GM12878 (cell line): ENCODE measurements at regions not wholly inside any gene's neighbourhood (a gene's known extent, or its start where the extent isn't known, plus 50 kb on each side); places are given as distances from the start of the nearest gene placed in this dataset.

ENCODE experiments used
- ATAC-seq: fragments of 200-7000 bp; cut with Tn5 transposase; 3 replicates; pipeline ENCODE4 v1.9.1; 2020; ENCODE audit warnings: mild to moderate bottlenecking, moderate library complexity
- BruUV-seq: library from RNA; stranded (reverse); fragments of 400-500 nt; replicated peaks from 2 replicates; lab custom pipeline; 2021; lab: Mats Ljungman, UMichigan
- CTCF ChIA-PET: fragments of 300-600 bp; sonication (Branson Sonifier 250); formaldehyde crosslinking; extraction: SDS; loops from one replicate; lab custom pipeline; 2021; ENCODE audit warnings: inconsistent platforms; lab: Yijun Ruan, JAX
- POLR2A ChIA-PET: fragments of 350-600 bp; formaldehyde crosslinking; extraction: SDS; loops from one replicate; lab custom pipeline; 2021; ENCODE audit warnings: inconsistent platforms; lab: Charles Lee
- RAD21 ChIA-PET: fragments of 300-600 bp; sonication (Branson Sonifier 250); formaldehyde crosslinking; loops from one replicate; lab custom pipeline; 2023; ENCODE audit warnings: antibody characterized with exemption; ENCODE audit not compliant: unreplicated experiment; lab: Charles Lee
- SMC1A ChIA-PET: fragments of 300-600 bp; sonication (Branson Sonifier 250); formaldehyde crosslinking; loops from one replicate; lab custom pipeline; 2023; ENCODE audit not compliant: unreplicated experiment, uncharacterized antibody; lab: Charles Lee
- DNase-seq: peaks from one replicate; pipeline ENCODE4 v3.0.0-alpha.2; 2011; ENCODE audit warnings: low read depth, low spot score
- FAIRE-seq: peaks from 3 replicates; lab custom pipeline; 2011; peaks lifted over from hg19 to GRCh38; lab: Jason Lieb, UNC
- H2AFZ ChIP-seq: 2 replicates; pipeline ENCODE4 v1.6.0; 2011; ENCODE audit warnings: low read depth, low read length, control low read depth; ENCODE audit not compliant: control insufficient read depth
- H3K27ac ChIP-seq: 2 replicates; pipeline ENCODE4 v1.5.1; 2011; ENCODE audit warnings: control low read depth; ENCODE audit not compliant: control insufficient read depth, insufficient read depth
- H3K27me3 ChIP-seq, 2 experiments: replicated peaks in 1 of 2; 2 replicates each; pipeline versions ENCODE4 v1.6.0 to v1.6.1; 2011; ENCODE audit warnings: low read length in 1 of 2; ENCODE audit not compliant: control insufficient read depth in 2 of 2, insufficient read depth in 2 of 2
- H3K36me3 ChIP-seq, 2 experiments: 2 replicates each; pipeline ENCODE4 v1.5.1; 2011; ENCODE audit warnings: low read length in 1 of 2; ENCODE audit not compliant: control insufficient read depth in 2 of 2, insufficient read depth in 2 of 2
- H3K4me1 ChIP-seq: 2 replicates; pipeline ENCODE4 v1.6.1; 2011; ENCODE audit warnings: mild to moderate bottlenecking, low read length, moderate library complexity, mixed read lengths; ENCODE audit not compliant: control insufficient read depth, insufficient read depth
- H3K4me2 ChIP-seq: 2 replicates; pipeline ENCODE4 v1.6.0; 2011; ENCODE audit warnings: control low read depth; ENCODE audit not compliant: control insufficient read depth, insufficient read depth
- H3K4me3 ChIP-seq: fragments of 200-600 bp; sonication (generic); 2 replicates; pipeline ENCODE4 v1.5.1; 2016
- H3K79me2 ChIP-seq: 2 replicates; pipeline ENCODE4 v1.6.0; 2011; ENCODE audit warnings: low read length; ENCODE audit not compliant: control insufficient read depth, insufficient read depth
- H3K9ac ChIP-seq: 2 replicates; pipeline ENCODE4 v1.8.0; 2011; ENCODE audit warnings: low read length, control low read depth, mixed read lengths; ENCODE audit not compliant: control insufficient read depth, insufficient read depth
- H3K9me3 ChIP-seq: replicated peaks from 3 replicates; pipeline ENCODE4 v1.5.1; 2011; ENCODE audit warnings: mild to moderate bottlenecking, low read length; ENCODE audit not compliant: control insufficient read depth, insufficient read depth
- H4K20me1 ChIP-seq: 2 replicates; pipeline ENCODE4 v1.6.0; 2011; ENCODE audit not compliant: control insufficient read depth, insufficient read depth
- ASH2L ChIP-seq: fragments of 300-600, 200-600 bp; sonication (generic); IDR thresholded peaks from 2 replicates; pipeline ENCODE4 v1.6.1; 2017; ENCODE audit warnings: low read depth, mild to moderate bottlenecking, borderline replicate concordance
- BRCA1 ChIP-seq: IDR thresholded peaks from 2 replicates; pipeline ENCODE4 v1.6.1; 2011; ENCODE audit warnings: low read depth, low read length, improper control_type of control experiment
- HDAC2 ChIP-seq: fragments of 200-600 bp; sonication (generic); IDR thresholded peaks from 2 replicates; pipeline ENCODE4 v1.6.1; 2017
- JUND ChIP-seq: IDR thresholded peaks from 2 replicates; pipeline ENCODE4 v1.6.1; 2012; ENCODE audit warnings: low read depth, mild to moderate bottlenecking, low read length, improper control_type of control experiment, moderate library complexity
- MEF2A ChIP-seq: IDR thresholded peaks from 2 replicates; pipeline ENCODE4 v1.6.1; 2011; ENCODE audit warnings: low read depth, mild to moderate bottlenecking, low read length, moderate library complexity; ENCODE audit not compliant: insufficient read depth
- MYB ChIP-seq: fragments of 150-350 bp; IDR thresholded peaks from 2 replicates; pipeline ENCODE4 v1.6.1; 2014; ENCODE audit warnings: mild to moderate bottlenecking, low read depth, low read length, borderline replicate concordance
- POLR2AphosphoS5 ChIP-seq: IDR thresholded peaks from 2 replicates; pipeline ENCODE4 v1.6.1; 2011; ENCODE audit warnings: mild to moderate bottlenecking, low read length, inconsistent platforms
- WRNIP1 ChIP-seq: IDR thresholded peaks from 2 replicates; pipeline ENCODE4 v1.6.1; 2011; ENCODE audit warnings: low read depth, low read length, improper control_type of control experiment, borderline replicate concordance
- ZBED1 ChIP-seq: IDR thresholded peaks from 2 replicates; pipeline ENCODE4 v1.6.1; 2016; ENCODE audit warnings: borderline replicate concordance
- WGBS: methylation state at CpG from one replicate; pipeline ENCODE4 v1.1.6; 2016; ENCODE audit warnings: low lambda C conversion rate; ENCODE audit not compliant: insufficient replicate concordance, insufficient coverage; ENCODE audit errors: missing lambda C conversion rate; 5-methylcytosine and 5-hydroxymethylcytosine counted together
- in situ Hi-C: fragments of 300-500 bp; cut with MboI; formaldehyde crosslinking; loops from 9 replicates; pipeline ENCODE4 v1.14.3; 2018; ENCODE audit warnings: mixed read lengths
- intact Hi-C: fragments of 100-400 bp; cut with micrococcal nuclease; formaldehyde crosslinking; loops from one replicate; pipeline ENCODE4 v1.14.2; 2022; ENCODE audit not compliant: unreplicated experiment
- TF ChIP-seq, protein P1 (sequence below): fragments of 150-350 bp; IDR thresholded peaks from 2 replicates; pipeline ENCODE4 v1.6.1; 2014; ENCODE audit warnings: mild to moderate bottlenecking, low read depth, low read length
- TF ChIP-seq, protein P2 (sequence below): fragments of 450-650 bp; IDR thresholded peaks from 2 replicates; pipeline ENCODE4 v1.6.1; 2017; ENCODE audit warnings: mild to moderate bottlenecking
- TF ChIP-seq, protein P3 (sequence below), 3 experiments: IDR thresholded peaks in 2 of 3; conservative IDR thresholded peaks in 1 of 3; 2 replicates each; pipeline ENCODE4 v1.5.1; 2011; ENCODE audit warnings: low read depth in 3 of 3, low read length in 3 of 3, mild to moderate bottlenecking in 3 of 3, control low read depth in 2 of 3, moderate library complexity in 2 of 3, inconsistent platforms in 1 of 3, mixed read lengths in 1 of 3; ENCODE audit not compliant: control insufficient read depth in 2 of 3, insufficient read depth in 1 of 3; ENCODE audit errors: extremely low read depth in 1 of 3
- TF ChIP-seq, protein P4 (sequence below): fragments of 450-650 bp; IDR thresholded peaks from 2 replicates; pipeline ENCODE4 v1.6.1; 2017; ENCODE audit warnings: mild to moderate bottlenecking, moderate library complexity

DNA sequence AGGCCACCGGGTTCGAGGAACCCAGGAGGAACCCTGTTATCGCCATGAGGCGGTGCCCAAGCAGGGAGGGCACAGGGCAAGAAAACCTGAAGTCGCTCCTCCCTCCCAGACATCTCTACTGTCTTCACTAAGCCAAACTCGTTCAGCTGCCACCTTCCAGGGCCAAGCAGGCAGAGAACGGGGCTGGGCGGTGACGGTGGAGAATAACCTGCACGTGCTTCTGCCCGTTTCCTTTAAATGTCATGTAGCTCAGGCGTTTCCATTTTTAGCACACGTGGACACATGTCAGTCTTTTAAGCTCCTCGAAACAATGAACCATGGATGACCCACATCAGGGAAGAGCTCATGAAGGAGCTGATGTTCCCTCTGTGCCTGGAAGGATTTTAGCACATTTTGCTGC lies 124.3 kb upstream of the KLF6 start (continued):
- TF ChIP-seq ASH2L (no peak), MEF2A (no peak), HDAC2 (no peak), JUND (no peak), ZBED1 (no peak)

DNA sequence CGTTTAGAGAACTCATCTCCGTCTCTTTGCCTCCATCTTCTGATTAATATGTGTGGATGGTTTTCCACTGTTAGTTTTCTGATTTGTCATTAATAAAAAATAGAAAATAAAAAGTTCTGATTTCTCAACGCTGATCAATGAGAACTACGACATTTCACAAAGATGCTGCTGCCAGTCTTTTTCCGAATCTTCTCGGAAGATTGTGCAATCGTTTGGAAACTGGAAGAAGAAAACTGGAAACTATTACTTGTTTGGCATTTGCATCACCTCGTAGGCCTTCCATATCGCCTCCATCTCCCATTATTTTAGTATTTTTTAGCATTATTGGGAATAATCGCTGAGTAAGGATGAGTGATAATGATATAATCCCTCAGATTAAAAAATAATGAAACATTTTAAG lies 123.2 kb upstream of the KLF6 start:
- ChIA-PET RAD21 (no interaction called here), SMC1A (no interaction called here), POLR2A (no interaction called here), CTCF (interaction anchor here (1.0 kb wide), 1 partner anchor 130 kb away, joined by 3 read pairs; no protein-coding TSS in a partner anchor)
- Histone ChIP-seq H3K9ac (no peak overlapping the region), H3K36me3 (no peaks in the 10 kb centered on the region), H3K27ac (no peak overlapping the region), H3K9me3 (no peaks in the 10 kb centered on the region; the same call in 2 of the 3 replicates), H4K20me1 (no peaks in the 10 kb centered on the region), H3K4me1 (peaks cover 4% of the 10 kb centered on the region), H2AFZ (no peak overlapping the region), H3K4me2 (no peak overlapping the region), H3K79me2 (no peaks in the 10 kb centered on the region), H3K27me3 (no peaks in the 10 kb centered on the region), H3K4me3 (no peak overlapping the region)
- in situ Hi-C loops: no loop called here
- no TSS peak for BruUV-seq
- DNase-seq (no peak), FAIRE-seq (no peak), ATAC-seq (no peak)
- intact Hi-C loops: no loop called here
- WGBS: 95% methylated on average over 10 of the region's 10 CpGs
- TF ChIP-seq BRCA1 (no peak), WRNIP1 (no peak), POLR2AphosphoS5 (no peak), MYB (no peak)
- TF ChIP-seq, protein P1, sequence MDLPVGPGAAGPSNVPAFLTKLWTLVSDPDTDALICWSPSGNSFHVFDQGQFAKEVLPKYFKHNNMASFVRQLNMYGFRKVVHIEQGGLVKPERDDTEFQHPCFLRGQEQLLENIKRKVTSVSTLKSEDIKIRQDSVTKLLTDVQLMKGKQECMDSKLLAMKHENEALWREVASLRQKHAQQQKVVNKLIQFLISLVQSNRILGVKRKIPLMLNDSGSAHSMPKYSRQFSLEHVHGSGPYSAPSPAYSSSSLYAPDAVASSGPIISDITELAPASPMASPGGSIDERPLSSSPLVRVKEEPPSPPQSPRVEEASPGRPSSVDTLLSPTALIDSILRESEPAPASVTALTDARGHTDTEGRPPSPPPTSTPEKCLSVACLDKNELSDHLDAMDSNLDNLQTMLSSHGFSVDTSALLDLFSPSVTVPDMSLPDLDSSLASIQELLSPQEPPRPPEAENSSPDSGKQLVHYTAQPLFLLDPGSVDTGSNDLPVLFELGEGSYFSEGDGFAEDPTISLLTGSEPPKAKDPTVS: no peak
- TF ChIP-seq, protein P2, sequence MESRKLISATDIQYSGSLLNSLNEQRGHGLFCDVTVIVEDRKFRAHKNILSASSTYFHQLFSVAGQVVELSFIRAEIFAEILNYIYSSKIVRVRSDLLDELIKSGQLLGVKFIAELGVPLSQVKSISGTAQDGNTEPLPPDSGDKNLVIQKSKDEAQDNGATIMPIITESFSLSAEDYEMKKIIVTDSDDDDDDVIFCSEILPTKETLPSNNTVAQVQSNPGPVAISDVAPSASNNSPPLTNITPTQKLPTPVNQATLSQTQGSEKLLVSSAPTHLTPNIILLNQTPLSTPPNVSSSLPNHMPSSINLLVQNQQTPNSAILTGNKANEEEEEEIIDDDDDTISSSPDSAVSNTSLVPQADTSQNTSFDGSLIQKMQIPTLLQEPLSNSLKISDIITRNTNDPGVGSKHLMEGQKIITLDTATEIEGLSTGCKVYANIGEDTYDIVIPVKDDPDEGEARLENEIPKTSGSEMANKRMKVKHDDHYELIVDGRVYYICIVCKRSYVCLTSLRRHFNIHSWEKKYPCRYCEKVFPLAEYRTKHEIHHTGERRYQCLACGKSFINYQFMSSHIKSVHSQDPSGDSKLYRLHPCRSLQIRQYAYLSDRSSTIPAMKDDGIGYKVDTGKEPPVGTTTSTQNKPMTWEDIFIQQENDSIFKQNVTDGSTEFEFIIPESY: no peak
- TF ChIP-seq, protein P3, sequence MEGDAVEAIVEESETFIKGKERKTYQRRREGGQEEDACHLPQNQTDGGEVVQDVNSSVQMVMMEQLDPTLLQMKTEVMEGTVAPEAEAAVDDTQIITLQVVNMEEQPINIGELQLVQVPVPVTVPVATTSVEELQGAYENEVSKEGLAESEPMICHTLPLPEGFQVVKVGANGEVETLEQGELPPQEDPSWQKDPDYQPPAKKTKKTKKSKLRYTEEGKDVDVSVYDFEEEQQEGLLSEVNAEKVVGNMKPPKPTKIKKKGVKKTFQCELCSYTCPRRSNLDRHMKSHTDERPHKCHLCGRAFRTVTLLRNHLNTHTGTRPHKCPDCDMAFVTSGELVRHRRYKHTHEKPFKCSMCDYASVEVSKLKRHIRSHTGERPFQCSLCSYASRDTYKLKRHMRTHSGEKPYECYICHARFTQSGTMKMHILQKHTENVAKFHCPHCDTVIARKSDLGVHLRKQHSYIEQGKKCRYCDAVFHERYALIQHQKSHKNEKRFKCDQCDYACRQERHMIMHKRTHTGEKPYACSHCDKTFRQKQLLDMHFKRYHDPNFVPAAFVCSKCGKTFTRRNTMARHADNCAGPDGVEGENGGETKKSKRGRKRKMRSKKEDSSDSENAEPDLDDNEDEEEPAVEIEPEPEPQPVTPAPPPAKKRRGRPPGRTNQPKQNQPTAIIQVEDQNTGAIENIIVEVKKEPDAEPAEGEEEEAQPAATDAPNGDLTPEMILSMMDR (IDR thresholded peaks at IDR 0.05 in 2 of 3, conservative IDR thresholded peaks at IDR 0.05 in 1 of 3; ENCODE audit: control insufficient read depth in 2 of 3, extremely low read depth in 1 of 3, insufficient read depth in 1 of 3, low read depth in 3 of 3, low read length in 3 of 3): no peak
- TF ChIP-seq, protein P4, sequence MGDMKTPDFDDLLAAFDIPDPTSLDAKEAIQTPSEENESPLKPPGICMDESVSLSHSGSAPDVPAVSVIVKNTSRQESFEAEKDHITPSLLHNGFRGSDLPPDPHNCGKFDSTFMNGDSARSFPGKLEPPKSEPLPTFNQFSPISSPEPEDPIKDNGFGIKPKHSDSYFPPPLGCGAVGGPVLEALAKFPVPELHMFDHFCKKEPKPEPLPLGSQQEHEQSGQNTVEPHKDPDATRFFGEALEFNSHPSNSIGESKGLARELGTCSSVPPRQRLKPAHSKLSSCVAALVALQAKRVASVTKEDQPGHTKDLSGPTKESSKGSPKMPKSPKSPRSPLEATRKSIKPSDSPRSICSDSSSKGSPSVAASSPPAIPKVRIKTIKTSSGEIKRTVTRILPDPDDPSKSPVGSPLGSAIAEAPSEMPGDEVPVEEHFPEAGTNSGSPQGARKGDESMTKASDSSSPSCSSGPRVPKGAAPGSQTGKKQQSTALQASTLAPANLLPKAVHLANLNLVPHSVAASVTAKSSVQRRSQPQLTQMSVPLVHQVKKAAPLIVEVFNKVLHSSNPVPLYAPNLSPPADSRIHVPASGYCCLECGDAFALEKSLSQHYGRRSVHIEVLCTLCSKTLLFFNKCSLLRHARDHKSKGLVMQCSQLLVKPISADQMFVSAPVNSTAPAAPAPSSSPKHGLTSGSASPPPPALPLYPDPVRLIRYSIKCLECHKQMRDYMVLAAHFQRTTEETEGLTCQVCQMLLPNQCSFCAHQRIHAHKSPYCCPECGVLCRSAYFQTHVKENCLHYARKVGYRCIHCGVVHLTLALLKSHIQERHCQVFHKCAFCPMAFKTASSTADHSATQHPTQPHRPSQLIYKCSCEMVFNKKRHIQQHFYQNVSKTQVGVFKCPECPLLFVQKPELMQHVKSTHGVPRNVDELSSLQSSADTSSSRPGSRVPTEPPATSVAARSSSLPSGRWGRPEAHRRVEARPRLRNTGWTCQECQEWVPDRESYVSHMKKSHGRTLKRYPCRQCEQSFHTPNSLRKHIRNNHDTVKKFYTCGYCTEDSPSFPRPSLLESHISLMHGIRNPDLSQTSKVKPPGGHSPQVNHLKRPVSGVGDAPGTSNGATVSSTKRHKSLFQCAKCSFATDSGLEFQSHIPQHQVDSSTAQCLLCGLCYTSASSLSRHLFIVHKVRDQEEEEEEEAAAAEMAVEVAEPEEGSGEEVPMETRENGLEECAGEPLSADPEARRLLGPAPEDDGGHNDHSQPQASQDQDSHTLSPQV: no peak
